Astrocyte of the spinal cord (primary cell): ENCODE measurements at regions not wholly inside any gene's neighbourhood (a gene's known extent, or its start where the extent isn't known, plus 50 kb on each side); places are given as distances from the start of the nearest gene placed in this dataset.

ENCODE experiments used
- DNase-seq: peaks from one replicate; pipeline ENCODE4 v3.0.0; 2011; ENCODE audit warnings: low read depth, low spot score
- H3K4me3 ChIP-seq: 2 replicates; pipeline ENCODE4 v1.5.1; 2011; ENCODE audit warnings: low read depth, mild to moderate bottlenecking, low read length, moderate library complexity
- in situ Hi-C: cut with HindIII; loops from 2 replicates; pipeline ENCODE4 v1.10.0; 2017; ENCODE audit warnings: low sequenced_read_pairs
- TF ChIP-seq, protein P1 (sequence below): IDR thresholded peaks from 2 replicates; pipeline ENCODE4 v1.5.1; 2012; ENCODE audit warnings: low read depth, mild to moderate bottlenecking, low read length, inconsistent platforms

- no peak for DNase-seq
- H3K4me3 ChIP-seq: no peak overlapping the region
- TF ChIP-seq, protein P1, sequence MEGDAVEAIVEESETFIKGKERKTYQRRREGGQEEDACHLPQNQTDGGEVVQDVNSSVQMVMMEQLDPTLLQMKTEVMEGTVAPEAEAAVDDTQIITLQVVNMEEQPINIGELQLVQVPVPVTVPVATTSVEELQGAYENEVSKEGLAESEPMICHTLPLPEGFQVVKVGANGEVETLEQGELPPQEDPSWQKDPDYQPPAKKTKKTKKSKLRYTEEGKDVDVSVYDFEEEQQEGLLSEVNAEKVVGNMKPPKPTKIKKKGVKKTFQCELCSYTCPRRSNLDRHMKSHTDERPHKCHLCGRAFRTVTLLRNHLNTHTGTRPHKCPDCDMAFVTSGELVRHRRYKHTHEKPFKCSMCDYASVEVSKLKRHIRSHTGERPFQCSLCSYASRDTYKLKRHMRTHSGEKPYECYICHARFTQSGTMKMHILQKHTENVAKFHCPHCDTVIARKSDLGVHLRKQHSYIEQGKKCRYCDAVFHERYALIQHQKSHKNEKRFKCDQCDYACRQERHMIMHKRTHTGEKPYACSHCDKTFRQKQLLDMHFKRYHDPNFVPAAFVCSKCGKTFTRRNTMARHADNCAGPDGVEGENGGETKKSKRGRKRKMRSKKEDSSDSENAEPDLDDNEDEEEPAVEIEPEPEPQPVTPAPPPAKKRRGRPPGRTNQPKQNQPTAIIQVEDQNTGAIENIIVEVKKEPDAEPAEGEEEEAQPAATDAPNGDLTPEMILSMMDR: no peak
- in situ Hi-C loops: no loop called here
Measured at GRCh38 chr2:33777786-33778185, 178.7 kb upstream of the FAM98A start.

DNA sequence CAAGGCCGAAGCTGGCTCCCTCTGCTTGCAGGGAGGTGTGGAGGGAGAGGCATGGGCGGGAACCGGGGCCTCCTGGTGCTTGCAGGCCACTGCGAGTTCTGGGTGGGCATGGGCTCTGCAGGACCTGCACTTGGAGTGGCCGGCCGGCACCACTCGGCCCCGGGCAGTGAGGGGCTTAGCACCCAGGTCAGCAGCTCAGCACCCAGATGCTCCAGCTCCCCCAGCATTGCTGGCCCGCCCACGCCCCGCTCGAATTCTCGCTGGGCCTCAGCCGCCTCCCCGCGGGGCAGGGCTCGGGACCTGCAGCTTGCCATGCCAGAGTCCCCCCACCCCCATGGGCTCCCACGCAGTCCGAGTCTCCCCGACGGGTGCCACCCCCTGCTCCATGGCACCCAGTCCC is 176.2 kb upstream of the FAM98A start:
- no peak for DNase-seq

GRCh38 chr2:33770023-33770422 is 170.9 kb upstream of the FAM98A start:
- DNase-seq: no peak
- TF ChIP-seq, protein P1: no peak
- H3K4me3 ChIP-seq: no peak overlapping the region
- in situ Hi-C loops: no loop called here

More for the DNA sequence above, 176.2 kb upstream of the FAM98A start:
- TF ChIP-seq, protein P1: no peak
- in situ Hi-C loops: no loop called here
- no peak overlapping the region for H3K4me3 ChIP-seq

DNA sequence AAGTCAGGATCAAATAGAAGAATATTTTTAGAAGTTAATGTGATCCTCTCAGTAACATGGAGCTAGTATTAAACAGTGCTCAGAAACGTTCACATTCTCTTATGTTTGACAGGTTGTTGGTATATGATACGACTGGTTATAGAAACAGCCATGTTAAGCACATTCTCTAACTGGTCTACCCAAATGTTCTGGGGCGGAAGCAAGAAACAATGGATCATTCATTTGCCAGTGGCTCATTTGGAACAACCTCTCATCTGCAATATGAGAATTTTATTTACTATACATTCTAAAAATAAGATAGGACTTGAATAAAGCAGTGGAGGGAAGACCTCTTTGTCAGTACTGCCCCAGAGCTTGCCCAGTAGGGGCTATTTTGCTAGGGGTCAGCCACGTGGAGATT is 167.1 kb upstream of the FAM98A start:
- DNase-seq: no peak
- TF ChIP-seq, protein P1: no peak
- in situ Hi-C loops: no loop called here
- H3K4me3 ChIP-seq: no peak overlapping the region

- TF ChIP-seq, protein P1: no peak
- in situ Hi-C loops: no loop called here
- no peak for DNase-seq
- H3K4me3 ChIP-seq: no peak overlapping the region
Measured at GRCh38 chr2:33765122-33765521, 166.0 kb upstream of the FAM98A start.

DNA sequence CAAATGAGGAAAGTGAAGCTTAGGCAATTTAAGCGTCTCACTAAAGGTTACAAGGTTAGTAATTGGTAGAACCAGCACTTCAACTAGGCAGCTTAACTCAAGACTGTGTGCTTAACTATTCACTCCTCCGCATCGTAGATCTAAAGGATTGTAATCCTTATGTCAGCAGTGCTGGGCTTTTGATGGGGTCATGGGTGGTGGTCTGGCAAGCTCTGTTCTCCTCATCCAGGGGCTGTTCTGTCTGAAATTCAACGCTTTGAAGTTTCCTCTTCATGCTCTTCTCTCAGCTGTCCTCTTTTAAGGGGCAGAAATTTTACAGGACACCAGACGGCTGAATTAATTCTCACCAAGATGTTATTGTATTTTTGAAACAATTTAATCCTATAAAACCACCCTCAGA is 165.5 kb upstream of the FAM98A start:
- no peak overlapping the region for H3K4me3 ChIP-seq
- DNase-seq: no peak
- in situ Hi-C loops: no loop called here
- TF ChIP-seq, protein P1: no peak

DNA sequence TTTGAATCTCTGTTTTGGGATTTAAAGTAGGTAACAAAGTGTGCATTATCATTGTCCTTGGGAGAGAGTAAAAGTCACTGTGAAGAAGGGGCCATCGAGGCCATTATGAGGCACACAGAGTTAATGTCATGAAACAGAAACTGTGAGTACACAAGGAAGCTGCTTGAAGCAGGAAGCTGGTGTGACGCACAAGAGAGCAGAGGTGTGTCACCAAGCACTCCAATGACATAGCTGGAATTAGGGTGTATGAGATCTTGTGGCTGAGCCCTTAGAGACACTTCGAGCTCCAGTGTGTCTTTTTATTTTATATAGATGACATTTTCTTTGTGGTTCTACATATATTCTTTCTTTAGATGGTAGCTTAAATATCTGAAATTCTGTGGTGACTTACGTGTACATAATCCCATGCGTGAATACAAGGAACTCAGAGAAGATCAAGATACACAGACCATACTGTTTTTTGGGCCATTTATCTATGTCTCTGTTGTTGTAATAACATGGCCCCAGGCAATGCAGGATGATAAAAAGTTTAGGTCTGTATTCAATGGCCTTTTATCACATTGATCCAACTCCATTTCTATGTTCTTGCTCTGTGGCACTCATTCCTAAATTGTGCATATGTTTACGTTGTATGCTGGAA is 164.7 kb upstream of the FAM98A start:
- TF ChIP-seq, protein P1: no peak
- in situ Hi-C loops: no loop called here
- DNase-seq: no peak
- no peak overlapping the region for H3K4me3 ChIP-seq
